HFF-Myc (cell line): ENCODE measurements at regions not wholly inside any gene's neighbourhood (a gene's known extent, or its start where the extent isn't known, plus 50 kb on each side); places are given as distances from the start of the nearest gene placed in this dataset.
"Not testable (repeated sequence)": the region's sequence is repeated elsewhere in the genome, so short reads cannot be mapped to it uniquely, and the experiment has no call there.

Source experiments
- DNase-seq: peaks from one replicate; pipeline ENCODE4 v3.0.0-alpha.2; 2011; ENCODE audit warnings: low read depth; ENCODE audit errors: extremely low read depth
- H3K4me3 ChIP-seq: replicated peaks from 2 replicates; pipeline ENCODE4 v1.5.1; 2011; ENCODE audit warnings: low read depth, mild to moderate bottlenecking, control low read depth, low read length
- CTCF ChIP-seq: IDR thresholded peaks from 2 replicates; pipeline ENCODE4 v1.5.1; 2012; ENCODE audit warnings: mild to moderate bottlenecking, low read depth, low read length, control low read depth; ENCODE audit errors: missing control alignments

GRCh38 chr20:30281584-30282197, 975.8 kb upstream of the DEFB115 start:
- TF ChIP-seq CTCF = no peak
- H3K4me3 ChIP-seq = no peak overlapping the region
- DNase-seq = no peak

- H3K4me3 ChIP-seq, DNase-seq: not testable (repeated sequence)
Observed at GRCh38 chr20:30283476-30284280, 973.8 kb upstream of the DEFB115 start.

GRCh38 chr20:30284281-30284905, 973.1 kb upstream of the DEFB115 start:
- DNase-seq = no peak
- TF ChIP-seq CTCF = no peak
- no peak overlapping the region for H3K4me3 ChIP-seq

- no peak for DNase-seq
- TF ChIP-seq CTCF = no peak
- H3K4me3 ChIP-seq = no peak overlapping the region
Observed at GRCh38 chr20:30285677-30286076, 971.8 kb upstream of the DEFB115 start.

GRCh38 chr20:30286157-30286556, 971.3 kb upstream of the DEFB115 start:
- H3K4me3 ChIP-seq = no peak overlapping the region
- TF ChIP-seq CTCF = no peak
- DNase-seq = no peak

GRCh38 chr20:30287459-30287858, 970.0 kb upstream of the DEFB115 start:
- DNase-seq, H3K4me3 ChIP-seq: not testable (repeated sequence)

- DNase-seq = no peak
- H3K4me3 ChIP-seq = no peak overlapping the region
- no peak for TF ChIP-seq CTCF
Observed at GRCh38 chr20:30288346-30288745, 969.1 kb upstream of the DEFB115 start.

GRCh38 chr20:30289049-30289448, 968.4 kb upstream of the DEFB115 start:
- not testable (repeated sequence) for DNase-seq, H3K4me3 ChIP-seq

GRCh38 chr20:30289711-30290141, 967.7 kb upstream of the DEFB115 start:
- not testable (repeated sequence) for H3K4me3 ChIP-seq, DNase-seq

GRCh38 chr20:30290361-30291063, 967.0 kb upstream of the DEFB115 start:
- DNase-seq, H3K4me3 ChIP-seq: not testable (repeated sequence)

- DNase-seq, H3K4me3 ChIP-seq: not testable (repeated sequence)
Observed at GRCh38 chr20:30291064-30291379, 966.4 kb upstream of the DEFB115 start.

- H3K4me3 ChIP-seq, DNase-seq: not testable (repeated sequence)
Observed at GRCh38 chr20:30291686-30292085, 965.8 kb upstream of the DEFB115 start.
